Body of pancreas (tissue), 4 donors: ENCODE measurements at regions not wholly inside any gene's neighbourhood (a gene's known extent, or its start where the extent isn't known, plus 50 kb on each side); places are given as distances from the start of the nearest gene placed in this dataset.

Experiments
- ATAC-seq: fragments of 150-250 bp; one replicate; pipeline ENCODE4 v1.9.1; 2016
- DNase-seq, 4 donors: peaks; one replicate each; pipeline ENCODE4 v3.0.0-alpha.2; 2019
- H3K27ac ChIP-seq, 4 donors: fragments of 200-600 bp; sonication (generic); 1 replicate in 3 of 4; 2 replicates in 1 of 4; pipeline versions ENCODE4 v1.5.1 to v1.6.1; 2016 to 2019; ENCODE audit warnings: mild to moderate bottlenecking in 1 of 4, mixed read lengths in 1 of 4, moderate library complexity in 1 of 4
- H3K27me3 ChIP-seq, 2 donors: fragments of 200-600 bp; sonication (generic); one replicate each; pipeline ENCODE4 v1.6.0; 2016; ENCODE audit warnings: mild to moderate bottlenecking in 1 of 2
- H3K36me3 ChIP-seq, 2 donors: fragments of 200-600 bp; sonication (generic); replicated peaks in 1 of 2; 2 replicates each; pipeline ENCODE4 v1.5.1; 2016; ENCODE audit warnings: low read depth in 2 of 2; ENCODE audit not compliant: insufficient read depth in 1 of 2
- H3K4me1 ChIP-seq: fragments of 200-600 bp; sonication (generic); one replicate; pipeline ENCODE4 v1.6.0; 2016
- H3K4me3 ChIP-seq, 2 donors: fragments of 200-600 bp; sonication (generic); 1 replicate in 1 of 2; 2 replicates in 1 of 2; pipeline ENCODE4 v1.5.1; 2016 to 2019
- H3K9me3 ChIP-seq, 3 donors: fragments of 200-600 bp; sonication (generic); 1 replicate in 2 of 3; 2 replicates in 1 of 3; pipeline ENCODE4 v1.5.1; 2016
- CTCF ChIP-seq, 7 experiments: fragments of 450-650 bp in 4 of 7; fragments of 200-600 bp in 3 of 7; sonication (generic) in 3 of 7; IDR thresholded peaks; one replicate each; pipeline ENCODE4 v1.5.1; 2016 to 2019; ENCODE audit warnings: antibody characterized with exemption in 7 of 7
- POLR2A ChIP-seq, 3 donors: fragments of 450-650 bp; IDR thresholded peaks; one replicate each; pipeline ENCODE4 v1.6.1; 2016; ENCODE audit warnings: antibody characterized with exemption in 3 of 3, mild to moderate bottlenecking in 2 of 3
- WGBS, 2 donors: methylation state at CpG; one replicate each; pipeline ENCODE4 v1.1.5; 2017; 5-methylcytosine and 5-hydroxymethylcytosine counted together
- intact Hi-C: fragments of 100-400 bp; cut with DNase I; formaldehyde crosslinking; loops from one replicate; pipeline ENCODE4 v1.15.1; 2023

GRCh38 chr13:34338102-34338501 lies 520.2 kb downstream of the RFC3 start:
- WGBS, 2 donors = 89 to 93% methylated on average over 1 of the region's 1 CpG
- ATAC-seq = no peak
- no peak for DNase-seq
- Histone ChIP-seq H3K4me3 (no peak overlapping the region), H3K27ac (no peak overlapping the region), H3K27me3 (no peaks in the 10 kb centered on the region), H3K9me3 (no peaks in the 10 kb centered on the region), H3K36me3 (no peaks in the 10 kb centered on the region), H3K4me1 (no peaks in the 10 kb centered on the region)
- no peak for TF ChIP-seq CTCF (IDR thresholded peaks at IDR 0.05)
- no peak for TF ChIP-seq POLR2A (IDR thresholded peaks at IDR 0.05)
- intact Hi-C loops = no loop called here

DNA sequence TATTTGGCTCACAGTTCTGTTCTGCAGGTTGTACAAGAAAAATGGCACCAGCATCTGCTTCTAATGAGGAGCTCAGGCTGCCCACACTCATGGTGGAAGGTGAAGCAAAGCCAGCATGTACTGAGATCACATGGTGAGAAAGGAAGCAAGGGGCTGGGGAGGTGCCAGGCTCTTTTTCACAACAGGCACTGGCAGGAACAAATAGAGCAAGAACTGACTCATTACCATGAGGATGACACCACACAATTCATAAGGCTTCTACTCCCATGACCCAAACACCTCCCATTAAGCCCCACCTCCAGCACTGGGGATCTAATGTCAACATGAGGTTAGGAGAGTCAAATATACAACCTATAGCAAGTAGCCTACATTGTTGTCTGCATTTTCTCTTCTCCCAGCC lies 522.6 kb downstream of the RFC3 start:
- Histone ChIP-seq H3K27ac (no peak overlapping the region), H3K9me3 (no peaks in the 10 kb centered on the region), H3K36me3 (no peaks in the 10 kb centered on the region), H3K4me3 (no peak overlapping the region), H3K27me3 (no peaks in the 10 kb centered on the region), H3K4me1 (no peaks in the 10 kb centered on the region)
- ATAC-seq = no peak
- intact Hi-C loops = no loop called here
- TF ChIP-seq CTCF (IDR thresholded peaks at IDR 0.05) = no peak
- no peak for TF ChIP-seq POLR2A (IDR thresholded peaks at IDR 0.05)
- DNase-seq = no peak

- no peak for ATAC-seq
- no peak for DNase-seq
- TF ChIP-seq CTCF (IDR thresholded peaks at IDR 0.05) (no peak), POLR2A (IDR thresholded peaks at IDR 0.05) (no peak)
- intact Hi-C loops = no loop called here
- Histone ChIP-seq H3K9me3 (no peaks in the 10 kb centered on the region), H3K4me1 (peaks cover 17% of the 10 kb centered on the region), H3K27me3 (no peaks in the 10 kb centered on the region), H3K36me3 (no peaks in the 10 kb centered on the region), H3K27ac (no peak overlapping the region), H3K4me3 (no peak overlapping the region)
- 74 to 81% methylated on average over 1 of the region's 1 CpG for WGBS, 2 donors
Observed at GRCh38 chr13:34343413-34343940, 525.5 kb downstream of the RFC3 start.

GRCh38 chr13:34344816-34345215 lies 526.9 kb downstream of the RFC3 start:
- H3K4me1 ChIP-seq = peaks cover 30% of the 10 kb centered on the region
- no peak for TF ChIP-seq CTCF (IDR thresholded peaks at IDR 0.05)
- TF ChIP-seq POLR2A (IDR thresholded peaks at IDR 0.05) = no peak
- DNase-seq (no peak), ATAC-seq (no peak)
- no peaks in the 10 kb centered on the region for H3K27me3 ChIP-seq
- intact Hi-C loops = no loop called here
- WGBS, 2 donors = 45% methylated on average over 4 of the region's 4 CpGs
- H3K4me3 ChIP-seq = no peak overlapping the region
- no peaks in the 10 kb centered on the region for H3K9me3 ChIP-seq
- H3K36me3 ChIP-seq = no peaks in the 10 kb centered on the region
- no peak overlapping the region for H3K27ac ChIP-seq

DNA sequence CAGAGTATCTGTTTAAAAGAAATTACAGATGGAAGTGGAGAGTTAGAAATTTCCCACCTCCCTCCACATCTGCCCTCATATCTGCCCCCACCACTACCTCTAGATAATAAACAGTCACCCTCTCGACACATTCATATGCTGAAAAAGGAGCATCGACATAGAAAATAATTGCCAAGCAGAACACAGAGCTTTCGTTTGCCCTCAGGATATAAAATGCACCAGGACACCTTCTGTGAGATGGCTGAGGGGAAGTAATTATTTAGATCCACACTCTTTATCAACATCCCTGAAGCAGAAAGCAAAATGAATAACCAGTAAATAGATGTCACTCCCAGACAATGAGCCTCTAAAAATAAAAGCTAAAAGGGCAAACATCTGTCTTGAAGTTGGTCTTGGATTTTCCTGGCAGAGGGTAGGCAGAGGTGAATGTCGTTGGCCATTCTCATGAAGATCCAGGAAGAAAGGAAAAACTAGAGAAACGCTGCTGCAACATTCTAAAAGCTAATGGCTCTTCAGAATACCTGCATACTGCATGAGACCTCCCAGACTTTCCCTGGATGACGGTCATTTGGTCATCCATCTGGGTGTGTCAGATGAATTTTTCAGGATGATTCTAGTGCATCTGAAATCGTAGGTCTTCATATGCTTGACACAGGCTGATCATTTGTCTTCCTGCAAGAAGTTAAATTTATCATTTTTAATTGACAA lies 527.5 kb downstream of the RFC3 start:
- Histone ChIP-seq H3K9me3 (no peaks in the 10 kb centered on the region), H3K36me3 (no peaks in the 10 kb centered on the region), H3K4me3 (no peak overlapping the region), H3K4me1 (peaks cover 30% of the 10 kb centered on the region), H3K27me3 (no peaks in the 10 kb centered on the region), H3K27ac (no peak overlapping the region)
- intact Hi-C loops = no loop called here
- no peak for ATAC-seq
- no peak for TF ChIP-seq CTCF (IDR thresholded peaks at IDR 0.05)
- no peak for TF ChIP-seq POLR2A (IDR thresholded peaks at IDR 0.05)
- 59 to 63% methylated on average over 7 of the region's 7 CpGs for WGBS, 2 donors
- DNase-seq = no peak
